ENCODE measurements at regions not wholly inside any gene's neighbourhood (a gene's known extent, or its start where the extent isn't known, plus 50 kb on each side); places are given as distances from the start of the nearest gene placed in this dataset.

DNA sequence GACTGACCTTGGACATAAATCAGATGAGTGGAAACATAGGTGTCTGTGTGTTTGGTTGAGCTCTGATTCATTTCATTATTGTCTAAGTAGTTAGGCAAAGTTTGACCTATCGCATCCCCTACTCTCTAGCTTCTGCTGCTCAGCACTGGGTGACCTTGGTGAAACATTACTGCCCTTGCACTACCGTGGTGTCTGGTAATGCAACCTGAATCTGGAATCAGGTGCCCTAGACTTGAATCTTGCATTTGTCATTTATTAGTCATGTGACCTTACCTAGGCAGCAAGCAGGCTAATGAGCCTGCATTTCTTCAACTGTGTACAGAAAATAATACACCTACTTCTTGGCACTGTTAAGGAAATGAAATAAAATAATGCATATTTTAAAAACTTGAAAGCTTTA is 242.3 kb upstream of the BLID start:
- Histone ChIP-seq H3K4me3 (ENCODE audit: low read length in 3 of 3) (no peak overlapping the region), H3K36me3 (ENCODE audit: control insufficient read depth in 3 of 3, insufficient read depth in 3 of 3, low read length in 3 of 3) (no peaks in the 10 kb centered on the region), H3K9me3 (ENCODE audit: control insufficient read depth in 3 of 3, low read length in 3 of 3) (no peaks in the 10 kb centered on the region), H3K27me3 (ENCODE audit: control insufficient read depth in 3 of 3, insufficient read depth in 3 of 3, low read length in 3 of 3) (no peaks in the 10 kb centered on the region), H3K4me1 (ENCODE audit: control insufficient read depth in 3 of 3, insufficient read depth in 3 of 3, low read length in 3 of 3) (no peaks in the 10 kb centered on the region), H3K27ac (ENCODE audit: low read depth, low read length) (no peak overlapping the region), H3K9ac (ENCODE audit: low read depth in 1 of 3, low read length in 3 of 3) (no peak overlapping the region)

DNA sequence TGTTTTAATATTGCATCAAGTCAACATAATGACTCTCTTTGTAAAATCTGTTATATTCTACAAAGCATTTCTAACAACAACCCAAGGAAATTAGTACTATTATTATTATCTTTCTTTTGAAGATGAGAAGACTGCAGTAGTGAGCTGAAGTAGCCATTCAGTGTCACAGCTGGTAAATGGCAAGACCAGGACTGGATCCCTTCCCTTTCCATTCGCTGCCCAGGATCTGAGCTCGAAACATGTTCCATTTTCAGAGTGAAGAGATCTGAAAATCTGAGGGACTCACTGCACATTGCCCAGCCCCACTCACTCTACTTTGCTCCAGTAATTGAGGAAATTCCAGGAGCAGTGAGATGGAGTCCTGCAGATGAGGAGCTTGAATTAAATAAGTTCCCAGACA is 240.0 kb upstream of the BLID start:
- H3K9me3 ChIP-seq (ENCODE audit: control insufficient read depth in 3 of 3, low read length in 3 of 3): no peaks in the 10 kb centered on the region
- H3K4me1 ChIP-seq (ENCODE audit: control insufficient read depth in 3 of 3, insufficient read depth in 3 of 3, low read length in 3 of 3): no peaks in the 10 kb centered on the region
- H3K9ac ChIP-seq (ENCODE audit: low read depth in 1 of 3, low read length in 3 of 3): no peak overlapping the region
- H3K27ac ChIP-seq (ENCODE audit: low read depth, low read length): no peak overlapping the region
- H3K27me3 ChIP-seq (ENCODE audit: control insufficient read depth in 3 of 3, insufficient read depth in 3 of 3, low read length in 3 of 3): no peaks in the 10 kb centered on the region
- no peaks in the 10 kb centered on the region for H3K36me3 ChIP-seq (ENCODE audit: control insufficient read depth in 3 of 3, insufficient read depth in 3 of 3, low read length in 3 of 3)
- no peak overlapping the region for H3K4me3 ChIP-seq (ENCODE audit: low read length in 3 of 3)

DNA sequence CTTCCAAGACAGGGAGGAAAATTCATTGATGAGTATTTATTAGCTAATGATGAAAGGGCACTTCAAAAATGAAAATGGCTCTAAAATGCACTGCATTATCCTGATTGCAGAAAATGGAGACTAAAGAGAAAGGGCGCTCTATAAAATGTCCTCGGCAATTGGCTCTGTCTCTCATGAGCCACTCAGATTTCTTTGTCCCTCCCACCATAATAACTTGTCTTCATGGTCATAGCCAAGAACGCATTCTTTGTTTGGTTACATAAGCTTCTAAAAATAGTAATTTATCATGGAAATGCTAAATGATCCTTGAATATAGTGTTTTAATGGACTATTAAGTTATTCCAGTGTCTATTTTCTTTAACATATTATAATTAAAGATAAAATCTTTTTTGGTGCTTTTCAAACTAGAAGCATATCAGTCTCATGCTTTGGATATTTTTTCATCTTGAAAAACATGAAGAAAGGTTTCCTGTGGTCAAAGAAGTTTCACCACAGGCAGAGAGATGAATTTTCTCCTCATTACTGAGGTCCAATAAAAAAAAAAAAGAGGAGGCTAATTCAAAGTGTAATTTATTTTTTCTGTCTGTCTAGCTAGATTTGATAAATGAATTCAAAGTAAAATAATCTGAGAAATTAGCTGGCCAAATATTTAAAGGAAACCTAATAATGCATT is 238.1 kb upstream of the BLID start:
- no peaks in the 10 kb centered on the region for H3K27me3 ChIP-seq (ENCODE audit: control insufficient read depth in 3 of 3, insufficient read depth in 3 of 3, low read length in 3 of 3)
- no peak overlapping the region for H3K27ac ChIP-seq (ENCODE audit: low read depth, low read length)
- no peak overlapping the region for H3K9ac ChIP-seq (ENCODE audit: low read depth in 1 of 3, low read length in 3 of 3)
- no peaks in the 10 kb centered on the region for H3K9me3 ChIP-seq (ENCODE audit: control insufficient read depth in 3 of 3, low read length in 3 of 3)
- no peaks in the 10 kb centered on the region for H3K36me3 ChIP-seq (ENCODE audit: control insufficient read depth in 3 of 3, insufficient read depth in 3 of 3, low read length in 3 of 3)
- H3K4me3 ChIP-seq (ENCODE audit: low read length in 3 of 3): no peak overlapping the region
- no peaks in the 10 kb centered on the region for H3K4me1 ChIP-seq (ENCODE audit: control insufficient read depth in 3 of 3, insufficient read depth in 3 of 3, low read length in 3 of 3)

DNA sequence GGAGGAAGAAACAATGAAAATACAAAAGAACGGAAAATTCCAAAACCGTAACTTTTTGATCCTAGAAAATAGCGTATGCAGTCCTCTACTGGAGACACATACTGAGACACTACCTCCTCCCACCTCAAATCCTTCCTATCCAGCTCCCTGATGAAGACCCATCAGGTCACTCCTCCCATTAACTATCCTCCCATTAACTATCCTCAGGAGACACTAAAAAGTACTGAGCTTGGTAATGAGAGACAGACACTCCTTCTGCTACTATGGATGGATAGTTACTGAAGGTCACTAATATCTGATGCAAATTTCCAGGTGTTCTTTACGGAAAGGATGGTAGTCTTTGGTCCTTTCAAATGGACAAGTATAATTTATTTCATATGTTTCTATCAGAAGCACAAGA is 237.5 kb upstream of the BLID start:
- H3K36me3 ChIP-seq (ENCODE audit: control insufficient read depth in 3 of 3, insufficient read depth in 3 of 3, low read length in 3 of 3): no peaks in the 10 kb centered on the region
- H3K27ac ChIP-seq (ENCODE audit: low read depth, low read length): no peak overlapping the region
- H3K27me3 ChIP-seq (ENCODE audit: control insufficient read depth in 3 of 3, insufficient read depth in 3 of 3, low read length in 3 of 3): no peaks in the 10 kb centered on the region
- H3K4me3 ChIP-seq (ENCODE audit: low read length in 3 of 3): no peak overlapping the region
- H3K4me1 ChIP-seq (ENCODE audit: control insufficient read depth in 3 of 3, insufficient read depth in 3 of 3, low read length in 3 of 3): no peaks in the 10 kb centered on the region
- no peaks in the 10 kb centered on the region for H3K9me3 ChIP-seq (ENCODE audit: control insufficient read depth in 3 of 3, low read length in 3 of 3)
- H3K9ac ChIP-seq (ENCODE audit: low read depth in 1 of 3, low read length in 3 of 3): no peak overlapping the region

DNA sequence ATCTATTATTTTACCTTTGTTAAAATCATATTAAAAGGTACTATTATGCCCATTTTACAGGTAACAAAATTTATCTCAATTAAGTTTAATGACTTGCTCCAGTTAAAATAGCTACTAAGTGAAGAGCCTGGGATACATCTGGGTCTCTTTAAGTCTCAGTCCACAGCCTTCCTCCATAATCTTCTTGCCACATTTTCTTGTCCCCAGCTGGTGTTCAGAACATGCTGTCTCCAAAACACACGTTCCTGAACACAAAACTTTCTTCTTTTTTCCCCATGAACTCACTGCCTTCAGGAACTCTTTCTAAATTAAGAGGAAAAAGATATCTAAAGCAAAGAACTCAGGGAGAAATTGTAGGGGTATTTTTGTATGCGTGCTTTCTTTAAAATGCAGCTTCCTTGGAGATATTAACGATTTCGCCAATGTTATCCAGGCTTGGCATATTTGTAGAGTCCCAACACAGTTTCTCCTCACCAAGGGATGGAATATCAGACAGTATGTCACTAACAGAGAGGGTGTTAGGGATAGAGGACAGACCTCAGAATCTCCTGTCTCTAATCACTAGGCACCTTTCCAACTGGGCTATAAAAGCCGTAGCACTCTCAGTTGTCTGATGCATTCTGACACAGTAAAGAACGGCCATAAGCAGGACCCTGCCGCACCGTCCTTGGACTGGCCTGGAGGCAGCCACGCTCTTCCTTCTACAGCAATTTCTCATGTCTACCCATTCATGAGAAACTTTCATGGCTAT is 232.8 kb upstream of the BLID start:
- Histone ChIP-seq H3K9ac (ENCODE audit: low read depth in 1 of 3, low read length in 3 of 3) (no peak overlapping the region), H3K27me3 (ENCODE audit: control insufficient read depth in 3 of 3, insufficient read depth in 3 of 3, low read length in 3 of 3) (no peaks in the 10 kb centered on the region), H3K9me3 (ENCODE audit: control insufficient read depth in 3 of 3, low read length in 3 of 3) (no peaks in the 10 kb centered on the region), H3K4me1 (ENCODE audit: control insufficient read depth in 3 of 3, insufficient read depth in 3 of 3, low read length in 3 of 3) (no peaks in the 10 kb centered on the region), H3K36me3 (ENCODE audit: control insufficient read depth in 3 of 3, insufficient read depth in 3 of 3, low read length in 3 of 3) (no peaks in the 10 kb centered on the region), H3K27ac (ENCODE audit: low read depth, low read length) (no peak overlapping the region), H3K4me3 (ENCODE audit: low read length in 3 of 3) (no peak overlapping the region)

DNA sequence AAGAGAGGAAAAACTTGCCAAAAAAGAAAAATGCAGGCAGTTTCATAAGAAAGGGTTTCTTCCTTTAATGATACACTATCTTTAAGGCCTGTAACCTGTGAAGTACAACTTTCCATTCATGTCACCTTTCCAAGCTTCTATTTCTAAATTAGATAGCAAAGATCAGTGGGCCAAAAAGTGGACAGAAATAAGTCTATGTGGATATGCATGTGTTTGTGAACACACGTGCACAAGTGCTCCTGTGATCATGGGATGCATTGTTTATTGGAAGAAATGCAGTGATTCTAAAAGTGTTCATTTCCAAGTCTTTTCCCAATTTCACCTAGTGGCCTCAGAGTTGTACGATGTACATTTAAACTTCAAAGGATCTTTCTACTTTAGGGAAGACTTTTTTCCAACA is 230.0 kb upstream of the BLID start:
- H3K9me3 ChIP-seq (ENCODE audit: control insufficient read depth in 3 of 3, low read length in 3 of 3): no peaks in the 10 kb centered on the region
- no peak overlapping the region for H3K27ac ChIP-seq (ENCODE audit: low read depth, low read length)
- no peaks in the 10 kb centered on the region for H3K4me1 ChIP-seq (ENCODE audit: control insufficient read depth in 3 of 3, insufficient read depth in 3 of 3, low read length in 3 of 3)
- no peak overlapping the region for H3K4me3 ChIP-seq (ENCODE audit: low read length in 3 of 3)
- no peak overlapping the region for H3K9ac ChIP-seq (ENCODE audit: low read depth in 1 of 3, low read length in 3 of 3)
- H3K27me3 ChIP-seq (ENCODE audit: control insufficient read depth in 3 of 3, insufficient read depth in 3 of 3, low read length in 3 of 3): no peaks in the 10 kb centered on the region
- no peaks in the 10 kb centered on the region for H3K36me3 ChIP-seq (ENCODE audit: control insufficient read depth in 3 of 3, insufficient read depth in 3 of 3, low read length in 3 of 3)

DNA sequence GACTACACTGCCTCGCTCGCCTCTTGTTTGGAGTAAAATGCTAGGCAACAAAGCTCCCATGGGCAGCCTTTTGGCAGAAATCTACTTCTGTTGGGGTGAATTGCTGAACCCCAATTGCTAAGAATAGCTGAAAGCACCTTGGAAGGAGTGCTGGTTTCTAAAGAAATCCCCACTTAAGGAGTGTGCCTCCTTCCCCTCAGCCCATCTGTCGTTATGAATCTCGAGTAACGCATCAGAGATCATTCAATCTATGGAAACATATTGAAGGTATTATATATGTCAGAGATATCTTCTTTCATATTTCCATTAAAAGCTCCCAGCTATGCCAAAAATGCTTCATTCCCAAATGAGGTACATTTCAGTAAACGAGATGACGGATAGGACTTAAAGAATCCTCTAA is 229.6 kb upstream of the BLID start:
- no peaks in the 10 kb centered on the region for H3K9me3 ChIP-seq (ENCODE audit: control insufficient read depth in 3 of 3, low read length in 3 of 3)
- H3K36me3 ChIP-seq (ENCODE audit: control insufficient read depth in 3 of 3, insufficient read depth in 3 of 3, low read length in 3 of 3): no peaks in the 10 kb centered on the region
- no peak overlapping the region for H3K27ac ChIP-seq (ENCODE audit: low read depth, low read length)
- no peaks in the 10 kb centered on the region for H3K27me3 ChIP-seq (ENCODE audit: control insufficient read depth in 3 of 3, insufficient read depth in 3 of 3, low read length in 3 of 3)
- H3K4me3 ChIP-seq (ENCODE audit: low read length in 3 of 3): no peak overlapping the region
- no peak overlapping the region for H3K9ac ChIP-seq (ENCODE audit: low read depth in 1 of 3, low read length in 3 of 3)
- H3K4me1 ChIP-seq (ENCODE audit: control insufficient read depth in 3 of 3, insufficient read depth in 3 of 3, low read length in 3 of 3): no peaks in the 10 kb centered on the region

DNA sequence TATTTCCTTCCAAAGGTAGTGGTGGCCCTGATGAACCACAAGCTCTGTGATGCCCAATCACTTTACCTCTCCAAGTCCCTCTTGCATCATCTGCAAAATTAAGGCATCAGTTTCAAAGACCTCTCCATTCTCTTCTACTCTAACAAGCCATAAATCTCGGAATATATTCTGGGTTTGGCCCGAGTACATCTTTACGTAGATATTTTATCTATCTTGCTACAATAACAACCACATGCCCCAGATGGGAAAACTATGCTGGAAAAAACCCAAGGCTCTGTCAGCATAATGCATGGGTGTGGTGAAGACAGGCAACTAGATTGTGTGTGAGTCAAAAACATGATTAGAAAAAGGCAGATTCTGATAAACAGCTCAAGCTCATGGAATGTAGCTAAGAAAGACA is 228.2 kb upstream of the BLID start:
- Histone ChIP-seq H3K9ac (ENCODE audit: low read depth in 1 of 3, low read length in 3 of 3) (no peak overlapping the region), H3K27ac (ENCODE audit: low read depth, low read length) (no peak overlapping the region), H3K27me3 (ENCODE audit: control insufficient read depth in 3 of 3, insufficient read depth in 3 of 3, low read length in 3 of 3) (no peaks in the 10 kb centered on the region), H3K9me3 (ENCODE audit: control insufficient read depth in 3 of 3, low read length in 3 of 3) (no peaks in the 10 kb centered on the region), H3K4me3 (ENCODE audit: low read length in 3 of 3) (no peak overlapping the region), H3K36me3 (ENCODE audit: control insufficient read depth in 3 of 3, insufficient read depth in 3 of 3, low read length in 3 of 3) (no peaks in the 10 kb centered on the region), H3K4me1 (ENCODE audit: control insufficient read depth in 3 of 3, insufficient read depth in 3 of 3, low read length in 3 of 3) (no peaks in the 10 kb centered on the region)

DNA sequence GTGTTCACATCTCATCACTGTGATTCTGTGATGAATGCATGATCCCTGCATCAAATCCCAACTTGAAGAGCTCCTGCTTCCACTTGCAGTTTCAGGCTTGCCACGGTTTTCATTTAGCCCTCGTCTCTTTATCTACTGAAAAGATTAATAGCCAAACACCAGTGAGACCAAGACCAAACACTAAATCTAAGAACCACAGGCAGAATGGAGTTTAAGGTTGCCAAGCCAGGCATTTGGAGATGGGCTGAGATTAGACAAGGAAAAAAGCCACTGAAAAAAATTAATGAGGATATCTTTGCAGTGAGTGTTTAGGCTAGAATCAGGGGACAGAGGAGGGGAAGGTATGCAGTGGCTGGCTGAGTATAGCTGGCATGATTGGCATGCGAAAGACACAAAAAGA is 227.2 kb upstream of the BLID start:
- Histone ChIP-seq H3K4me1 (ENCODE audit: control insufficient read depth in 3 of 3, insufficient read depth in 3 of 3, low read length in 3 of 3) (no peaks in the 10 kb centered on the region), H3K9ac (ENCODE audit: low read depth in 1 of 3, low read length in 3 of 3) (no peak overlapping the region), H3K9me3 (ENCODE audit: control insufficient read depth in 3 of 3, low read length in 3 of 3) (no peaks in the 10 kb centered on the region), H3K4me3 (ENCODE audit: low read length in 3 of 3) (no peak overlapping the region), H3K27me3 (ENCODE audit: control insufficient read depth in 3 of 3, insufficient read depth in 3 of 3, low read length in 3 of 3) (no peaks in the 10 kb centered on the region), H3K27ac (ENCODE audit: low read depth, low read length) (no peak overlapping the region), H3K36me3 (ENCODE audit: control insufficient read depth in 3 of 3, insufficient read depth in 3 of 3, low read length in 3 of 3) (no peaks in the 10 kb centered on the region)

DNA sequence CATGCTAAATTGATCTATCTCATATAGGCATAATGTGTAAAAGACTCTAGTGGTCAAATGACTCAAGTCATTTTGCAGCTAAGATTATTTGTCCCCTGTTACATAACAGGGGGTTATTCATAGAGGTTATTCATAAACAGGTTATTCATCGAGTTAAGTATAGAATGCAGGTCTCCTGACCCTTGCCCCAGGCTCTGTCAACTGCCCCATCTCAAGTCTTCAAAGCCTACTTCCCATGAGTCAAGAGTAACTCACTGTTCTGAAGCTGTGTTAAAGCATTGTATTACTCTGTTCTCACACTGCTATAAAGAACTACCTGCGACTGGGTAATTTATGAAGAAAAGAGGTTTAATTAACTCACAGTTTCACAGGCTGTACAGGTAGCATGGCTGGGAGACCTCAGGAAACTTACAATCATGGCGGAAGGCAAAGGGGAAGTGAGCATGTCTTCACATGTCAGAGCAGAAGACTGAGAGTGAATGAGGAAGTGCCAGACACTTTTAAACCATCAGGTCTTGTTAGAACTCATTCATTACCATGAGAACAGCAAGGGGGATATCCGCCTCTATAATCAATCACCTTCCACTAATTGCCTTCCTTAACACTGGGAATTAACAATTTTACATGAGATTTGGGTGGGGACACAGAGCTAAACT is 226.2 kb upstream of the BLID start:
- Histone ChIP-seq H3K9me3 (ENCODE audit: control insufficient read depth in 3 of 3, low read length in 3 of 3) (no peaks in the 10 kb centered on the region), H3K4me3 (ENCODE audit: low read length in 3 of 3) (no peak overlapping the region), H3K27ac (ENCODE audit: low read depth, low read length) (no peak overlapping the region), H3K27me3 (ENCODE audit: control insufficient read depth in 3 of 3, insufficient read depth in 3 of 3, low read length in 3 of 3) (no peaks in the 10 kb centered on the region), H3K4me1 (ENCODE audit: control insufficient read depth in 3 of 3, insufficient read depth in 3 of 3, low read length in 3 of 3) (no peaks in the 10 kb centered on the region), H3K9ac (ENCODE audit: low read depth in 1 of 3, low read length in 3 of 3) (no peak overlapping the region), H3K36me3 (ENCODE audit: control insufficient read depth in 3 of 3, insufficient read depth in 3 of 3, low read length in 3 of 3) (no peaks in the 10 kb centered on the region)
